H1 (cell line): ENCODE measurements at regions not wholly inside any gene's neighbourhood (a gene's known extent, or its start where the extent isn't known, plus 50 kb on each side); places are given as distances from the start of the nearest gene placed in this dataset.

Source experiments
- CTCF ChIA-PET: fragments of 300-600 bp; sonication (Branson Sonifier 250); formaldehyde crosslinking; loops from one replicate; lab custom pipeline; 2021; ENCODE audit not compliant: partially characterized antibody; lab: Charles Lee
- POLR2A ChIA-PET: fragments of 300-600 bp; sonication (Branson Sonifier 250); formaldehyde crosslinking; loops from one replicate; lab custom pipeline; 2021; ENCODE audit warnings: inconsistent platforms; ENCODE audit not compliant: partially characterized antibody; lab: Charles Lee
- DNase-seq, 2 experiments: peaks; one replicate each; pipeline versions ENCODE4 v3.0.0 to v3.0.0-alpha.2; 2010 to 2022; ENCODE audit warnings: low spot score in 2 of 2, low read depth in 1 of 2, mixed read lengths in 1 of 2
- FAIRE-seq: peaks from 2 replicates; lab custom pipeline; 2011; peaks lifted over from hg19 to GRCh38; lab: Jason Lieb, UNC
- H2AFZ ChIP-seq: 2 replicates; pipeline ENCODE4 v1.8.1; 2012; ENCODE audit warnings: low read length, inconsistent platforms
- H2AK5ac ChIP-seq: 2 replicates; pipeline ENCODE4 v1.6.1; 2013; ENCODE audit warnings: low read depth, low read length
- H2BK120ac ChIP-seq: replicated peaks from 2 replicates; pipeline ENCODE3; 2013; ENCODE audit warnings: low read depth, low read length, inconsistent platforms
- H2BK12ac ChIP-seq: 2 replicates; pipeline ENCODE4 v1.6.1; 2013; ENCODE audit warnings: low read depth, low read length
- H2BK15ac ChIP-seq: 2 replicates; pipeline ENCODE4 v1.6.1; 2013; ENCODE audit warnings: low read length
- H2BK20ac ChIP-seq: 2 replicates; pipeline ENCODE4 v1.6.1; 2013; ENCODE audit warnings: low read length
- H2BK5ac ChIP-seq: 2 replicates; pipeline ENCODE4 v1.6.1; 2013; ENCODE audit warnings: low read depth, low read length
- H3K14ac ChIP-seq: 2 replicates; pipeline ENCODE4 v1.6.1; 2013; ENCODE audit warnings: inconsistent platforms; ENCODE audit not compliant: insufficient read length
- H3K18ac ChIP-seq: 2 replicates; pipeline ENCODE4 v1.6.1; 2013; ENCODE audit warnings: low read length; ENCODE audit errors: extremely low read depth
- H3K23ac ChIP-seq: 2 replicates; pipeline ENCODE4 v1.6.1; 2013; ENCODE audit warnings: inconsistent platforms; ENCODE audit not compliant: insufficient read length
- H3K23me2 ChIP-seq: 2 replicates; pipeline ENCODE4 v1.6.1; 2013; ENCODE audit warnings: low read depth, low read length
- H3K27ac ChIP-seq: 2 replicates; pipeline ENCODE4 v1.6.1; 2011; ENCODE audit warnings: low read depth, low read length, inconsistent platforms
- H3K27me3 ChIP-seq, 4 experiments: replicated peaks in 1 of 4; 1 replicate in 1 of 4; 2 replicates in 3 of 4; pipeline versions ENCODE4 v1.6.1 to v1.8.1; 2011 to 2013; ENCODE audit warnings: low read length in 3 of 4, mild to moderate bottlenecking in 3 of 4, inconsistent platforms in 2 of 4, mixed read lengths in 2 of 4, moderate library complexity in 1 of 4; ENCODE audit not compliant: control insufficient read depth in 3 of 4, insufficient read depth in 3 of 4; ENCODE audit errors: extremely low read depth in 1 of 4
- H3K36me3 ChIP-seq, 4 experiments: 2 replicates each; pipeline versions ENCODE4 v1.6.1 to v1.8.1; 2011 to 2013; ENCODE audit warnings: mild to moderate bottlenecking in 4 of 4, low read length in 3 of 4, moderate library complexity in 2 of 4, control low read depth in 1 of 4, inconsistent platforms in 1 of 4; ENCODE audit not compliant: insufficient read depth in 4 of 4, control insufficient read depth in 2 of 4
- H3K4ac ChIP-seq: replicated peaks from 2 replicates; pipeline ENCODE3; 2013; ENCODE audit warnings: low read length, low read depth, mixed read lengths, inconsistent platforms; ENCODE audit not compliant: insufficient read length
- H3K4me1 ChIP-seq, 4 experiments: replicated peaks in 1 of 4; 1 replicate in 1 of 4; 2 replicates in 3 of 4; pipeline versions ENCODE4 v1.6.1 to v1.8.1; 2011 to 2013; ENCODE audit warnings: low read length in 3 of 4, inconsistent platforms in 2 of 4, mixed read lengths in 1 of 4; ENCODE audit not compliant: insufficient read depth in 4 of 4, control insufficient read depth in 3 of 4
- H3K4me2 ChIP-seq, 2 experiments: 2 replicates each; pipeline versions ENCODE4 v1.6.1 to v1.8.1; 2011 to 2013; ENCODE audit warnings: low read depth in 2 of 2, low read length in 2 of 2, control low read depth in 1 of 2, inconsistent platforms in 1 of 2, mild to moderate bottlenecking in 1 of 2; ENCODE audit not compliant: insufficient read depth in 1 of 2
- H3K4me3 ChIP-seq, 4 experiments: fragments of 200-600, 300-600 bp in 1 of 4; sonication (generic), shearing (Covaris generic), sonication (Bioruptor Twin) in 1 of 4; 2 replicates each; pipeline versions ENCODE4 v1.5.1 to v1.8.1; 2011 to 2016; ENCODE audit warnings: low read length in 4 of 4, low read depth in 3 of 4, control low read depth in 2 of 4, inconsistent platforms in 2 of 4, mild to moderate bottlenecking in 2 of 4, mixed read lengths in 1 of 4, moderate library complexity in 1 of 4; ENCODE audit not compliant: insufficient read depth in 2 of 4; ENCODE audit errors: extremely low read depth in 1 of 4
- H3K56ac ChIP-seq: replicated peaks from 2 replicates; pipeline ENCODE3; 2013; ENCODE audit warnings: low read depth, mild to moderate bottlenecking, mixed read lengths, low read length, inconsistent platforms; ENCODE audit not compliant: insufficient read length
- H3K79me1 ChIP-seq: 2 replicates; pipeline ENCODE4 v1.6.1; 2013; ENCODE audit warnings: low read depth, low read length, control low read depth
- H3K79me2 ChIP-seq, 2 experiments: 2 replicates each; pipeline versions ENCODE4 v1.6.1 to v1.8.1; 2012 to 2013; ENCODE audit warnings: low read length in 2 of 2, mild to moderate bottlenecking in 2 of 2, inconsistent platforms in 1 of 2; ENCODE audit not compliant: insufficient read depth in 2 of 2, control insufficient read depth in 1 of 2
- H3K9ac ChIP-seq, 4 experiments: replicated peaks in 1 of 4; 1 replicate in 1 of 4; 2 replicates in 3 of 4; pipeline versions ENCODE4 v1.6.1 to v1.8.1; 2011 to 2013; ENCODE audit warnings: low read depth in 3 of 4, low read length in 3 of 4, control low read depth in 2 of 4, mild to moderate bottlenecking in 2 of 4, moderate library complexity in 2 of 4, inconsistent platforms in 1 of 4; ENCODE audit errors: extremely low read depth in 1 of 4
- H3K9me3 ChIP-seq, 2 experiments: 2 replicates each; pipeline versions ENCODE4 v1.6.1 to v1.8.1; 2012 to 2013; ENCODE audit warnings: mild to moderate bottlenecking in 2 of 2, moderate library complexity in 2 of 2, control low read depth in 1 of 2, inconsistent platforms in 1 of 2, low read depth in 1 of 2, low read length in 1 of 2, mixed read lengths in 1 of 2; ENCODE audit not compliant: insufficient read depth in 2 of 2
- H4K20me1 ChIP-seq, 2 experiments: replicated peaks in 1 of 2; 2 replicates each; pipeline versions ENCODE3 to v1.8.1; 2011 to 2013; ENCODE audit warnings: inconsistent platforms in 2 of 2, low read length in 2 of 2, mild to moderate bottlenecking in 1 of 2; ENCODE audit not compliant: insufficient read depth in 2 of 2, control insufficient read depth in 1 of 2
- H4K5ac ChIP-seq: 2 replicates; pipeline ENCODE4 v1.6.1; 2013; ENCODE audit warnings: low read length, low read depth, mixed read lengths, inconsistent platforms; ENCODE audit not compliant: insufficient read length
- H4K8ac ChIP-seq: 2 replicates; pipeline ENCODE4 v1.8.0; 2013; ENCODE audit warnings: mild to moderate bottlenecking, moderate library complexity, low read length, inconsistent platforms; ENCODE audit not compliant: insufficient read depth; ENCODE audit errors: extremely low read depth
- H4K91ac ChIP-seq: replicated peaks from 2 replicates; pipeline ENCODE3; 2013; ENCODE audit warnings: low read length, mixed read lengths, inconsistent platforms; ENCODE audit not compliant: insufficient read length
- ASH2L ChIP-seq: fragments of 200-600, 300-600 bp; sonication (generic); IDR thresholded peaks from one replicate; pipeline ENCODE4 v1.7.1; 2017; ENCODE audit warnings: low read length
- BACH1 ChIP-seq: IDR thresholded peaks from 2 replicates; pipeline ENCODE4 v1.6.1; 2012; ENCODE audit warnings: low read length, improper control_type of control experiment
- BRCA1 ChIP-seq: IDR thresholded peaks from 2 replicates; pipeline ENCODE4 v1.6.1; 2012; ENCODE audit warnings: low read depth, low read length, improper control_type of control experiment
- CEBPB ChIP-seq: IDR thresholded peaks from 2 replicates; pipeline ENCODE4 v1.6.1; 2012; ENCODE audit warnings: low read depth, low read length
- CTBP2 ChIP-seq: IDR thresholded peaks from 2 replicates; pipeline ENCODE4 v1.7.0; 2011; ENCODE audit warnings: borderline replicate concordance, mild to moderate bottlenecking, moderate library complexity, mixed read lengths, low read length; ENCODE audit not compliant: insufficient read depth, insufficient read length
- EP300 ChIP-seq, 2 experiments: IDR thresholded peaks; 1 replicate in 1 of 2; 2 replicates in 1 of 2; pipeline ENCODE4 v1.6.1; 2011 to 2012; ENCODE audit warnings: low read depth in 2 of 2, low read length in 2 of 2, mild to moderate bottlenecking in 2 of 2, borderline replicate concordance in 1 of 2, inconsistent platforms in 1 of 2, moderate library complexity in 1 of 2
- KDM1A ChIP-seq: fragments of 200-600, 300-600 bp; sonication (generic); IDR thresholded peaks from 2 replicates; pipeline ENCODE4 v1.7.1; 2016; ENCODE audit warnings: mild to moderate bottlenecking, low read length, borderline replicate concordance
- NRF1 ChIP-seq: IDR thresholded peaks from 2 replicates; pipeline ENCODE4 v1.6.1; 2011; ENCODE audit warnings: mild to moderate bottlenecking, low read depth, low read length, improper control_type of control experiment
- TAF7 ChIP-seq: optimal IDR thresholded peaks from 2 replicates; pipeline ENCODE3; 2011; ENCODE audit warnings: low read depth, mild to moderate bottlenecking, inconsistent platforms, low read length, moderate library complexity, borderline replicate concordance
- TEAD4 ChIP-seq: IDR thresholded peaks from 2 replicates; pipeline ENCODE4 v1.6.1; 2012; ENCODE audit warnings: low read depth, low read length, inconsistent platforms, mixed read lengths
- WGBS, 2 experiments: shearing (Covaris generic) in 1 of 2; methylation state at CpG; one replicate each; pipeline versions ENCODE4 v1.1.6 to v1.1.7; 2013 to 2015; ENCODE audit warnings: low lambda C conversion rate in 2 of 2, mixed read lengths in 2 of 2, inconsistent platforms in 1 of 2, low coverage in 1 of 2, missing lambda C conversion rate in 1 of 2; ENCODE audit not compliant: insufficient replicate concordance in 2 of 2, insufficient coverage in 1 of 2, insufficient read length in 1 of 2; ENCODE audit errors: extremely low coverage in 1 of 2, missing lambda C conversion rate in 1 of 2; 5-methylcytosine and 5-hydroxymethylcytosine counted together

DNA sequence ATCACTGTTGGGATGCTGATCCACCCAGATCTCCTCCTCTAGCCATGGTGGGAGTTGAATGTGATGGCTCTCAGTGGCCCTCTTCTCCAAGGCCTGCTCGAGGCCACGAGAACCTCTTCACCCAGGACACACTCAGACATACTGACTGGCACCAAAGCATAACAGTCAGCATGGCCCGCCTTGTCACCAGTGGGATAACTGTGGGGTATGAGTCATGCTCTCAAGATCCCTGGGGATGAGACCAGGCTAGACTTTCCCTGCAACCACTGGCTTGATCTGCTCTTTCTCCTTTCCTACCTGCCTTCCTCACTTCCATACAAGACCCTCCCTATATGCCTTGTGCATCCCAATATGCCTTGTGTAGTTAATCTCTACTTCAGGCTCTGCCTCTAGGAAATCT lies 66.8 kb downstream of the RIN2 start:
- H2AFZ ChIP-seq = no peak overlapping the region
- FAIRE-seq = no peak
- no peak overlapping the region for H3K23ac ChIP-seq
- H2BK5ac ChIP-seq = no peak overlapping the region
- no peak overlapping the region for H3K56ac ChIP-seq
- H3K4ac ChIP-seq = no peak overlapping the region
- H3K79me2 ChIP-seq = no peaks in the 10 kb centered on the region
- 0 out of 2 replicates have a peak overlapping the region, but pooled peaks have one; percentile 29 for H2BK12ac ChIP-seq
- no peak overlapping the region for H3K4me3 ChIP-seq
- H3K27me3 ChIP-seq = no peaks in the 10 kb centered on the region
- no peak overlapping the region for H2AK5ac ChIP-seq
- H4K8ac ChIP-seq = no peak overlapping the region
- no peak overlapping the region for H2BK20ac ChIP-seq
- no peaks in the 10 kb centered on the region for H4K20me1 ChIP-seq
- H4K5ac ChIP-seq = no peak overlapping the region
- no peak overlapping the region for H2BK120ac ChIP-seq
- H3K27ac ChIP-seq = no peak overlapping the region
- no peaks in the 10 kb centered on the region for H3K9me3 ChIP-seq
- H3K9ac ChIP-seq = no peak overlapping the region
- no peaks in the 10 kb centered on the region for H3K23me2 ChIP-seq
- H4K91ac ChIP-seq = no peak overlapping the region
- 91% methylated on average over 3 of the region's 3 CpGs; no CpG with 5 or more reads in 1 of the 2 experiments for WGBS, 2 experiments
- H3K36me3 ChIP-seq = no peaks in the 10 kb centered on the region
- peaks cover 0 to 3% (median 0%) of the 10 kb centered on the region in 4 experiments; a peak in 1 of 7 replicates for H3K4me1 ChIP-seq
- no peaks in the 10 kb centered on the region for H3K79me1 ChIP-seq
- no peak overlapping the region for H3K18ac ChIP-seq
- no peak for DNase-seq
- ChIA-PET POLR2A (no interaction called here), CTCF (no interaction called here)
- no peak overlapping the region for H3K4me2 ChIP-seq
- H2BK15ac ChIP-seq = no peak overlapping the region
- no peak overlapping the region for H3K14ac ChIP-seq
- no peak for TF ChIP-seq TEAD4
- TF ChIP-seq EP300 (IDR thresholded peaks at IDR 0.05; ENCODE audit: borderline replicate concordance in 1 of 2, low read depth in 2 of 2, low read length in 2 of 2) = no peak
- no peak for TF ChIP-seq ASH2L
- no peak for TF ChIP-seq CEBPB
- no peak for TF ChIP-seq BRCA1
- no peak for TF ChIP-seq KDM1A
- TF ChIP-seq BACH1 = no peak
- no peak for TF ChIP-seq TAF7
- TF ChIP-seq NRF1 = no peak
- TF ChIP-seq CTBP2 = no peak
